HepG2 (cell line): ENCODE measurements at regions not wholly inside any gene's neighbourhood (a gene's known extent, or its start where the extent isn't known, plus 50 kb on each side); places are given as distances from the start of the nearest gene placed in this dataset.

Experiments used
- ATAC-seq: fragments of 200-7000 bp; cut with Tn5 transposase; 3 replicates; pipeline ENCODE4 v1.9.1; 2020; ENCODE audit warnings: mild to moderate bottlenecking, moderate library complexity
- BruUV-seq: library from RNA; stranded (reverse); fragments of 400-500 nt; replicated peaks from 2 replicates; lab custom pipeline; 2021; lab: Mats Ljungman, UMichigan
- CTCF ChIA-PET: fragments of 300-600 bp; formaldehyde crosslinking; extraction: SDS; loops from one replicate; lab custom pipeline; 2021; ENCODE audit warnings: low total read pairs, inconsistent platforms, low intra/inter-chr PET ratio; lab: Yijun Ruan, JAX
- POLR2A ChIA-PET: fragments of 350-600 bp; sonication (Branson Sonifier 250); formaldehyde crosslinking; loops from one replicate; lab custom pipeline; 2020; ENCODE audit warnings: antibody characterized with exemption, inconsistent platforms; lab: Yijun Ruan, JAX
- DNase-seq: peaks from one replicate; pipeline ENCODE4 v3.0.0-alpha.2; 2015; ENCODE audit warnings: low spot score
- FAIRE-seq: peaks from 3 replicates; lab custom pipeline; 2011; peaks lifted over from hg19 to GRCh38; lab: Jason Lieb, UNC
- H2AFZ ChIP-seq: one replicate; pipeline ENCODE4 v1.6.1; 2011; ENCODE audit warnings: low read length, inconsistent platforms
- H3K27ac ChIP-seq: fragments of 300-600 bp; 3 replicates; pipeline ENCODE4 v1.8.0; 2011; ENCODE audit warnings: mixed run types, mild to moderate bottlenecking, mixed read lengths, low read length, inconsistent platforms; ENCODE audit not compliant: insufficient read depth; ENCODE audit errors: extremely low read length
- H3K27me3 ChIP-seq, 2 experiments: fragments of 200-600 bp in 1 of 2; 2 replicates in 1 of 2; 3 replicates in 1 of 2; pipeline versions ENCODE4 v1.6.0 to v1.8.0; 2011; ENCODE audit warnings: low read length in 2 of 2, mild to moderate bottlenecking in 2 of 2, moderate library complexity in 2 of 2, inconsistent platforms in 1 of 2; ENCODE audit not compliant: insufficient read depth in 2 of 2, control insufficient read depth in 1 of 2
- H3K36me3 ChIP-seq, 2 experiments: fragments of 200-600 bp in 1 of 2; replicated peaks in 1 of 2; 2 replicates in 1 of 2; 3 replicates in 1 of 2; pipeline versions ENCODE4 v1.5.1 to v1.8.0; 2011; ENCODE audit warnings: low read length in 2 of 2, inconsistent platforms in 1 of 2; ENCODE audit not compliant: insufficient read depth in 2 of 2, control insufficient read depth in 1 of 2
- H3K4me1 ChIP-seq: 2 replicates; pipeline ENCODE4 v1.5.1; 2012; ENCODE audit warnings: low read length, inconsistent platforms; ENCODE audit not compliant: insufficient read depth
- H3K4me2 ChIP-seq: 2 replicates; pipeline ENCODE4 v1.6.0; 2011; ENCODE audit warnings: low read depth, low read length, inconsistent platforms
- H3K4me3 ChIP-seq, 3 experiments: fragments of 200-600 bp in 1 of 3; sonication (generic), shearing (Covaris generic) in 1 of 3; replicated peaks in 1 of 3; 2 replicates each; pipeline ENCODE4 v1.5.1; 2011 to 2016; ENCODE audit warnings: low read length in 3 of 3, inconsistent platforms in 2 of 3, low read depth in 2 of 3, mild to moderate bottlenecking in 2 of 3, control low read depth in 1 of 3, mixed read lengths in 1 of 3; ENCODE audit not compliant: insufficient read depth in 1 of 3
- H3K79me2 ChIP-seq: one replicate; pipeline ENCODE4 v1.6.1; 2011; ENCODE audit warnings: low read length, inconsistent platforms; ENCODE audit not compliant: insufficient read depth
- H3K9ac ChIP-seq: 2 replicates; pipeline ENCODE4 v1.6.0; 2011; ENCODE audit warnings: mild to moderate bottlenecking, low read depth, low read length, inconsistent platforms; ENCODE audit not compliant: insufficient read depth
- H3K9me3 ChIP-seq: 2 replicates; pipeline ENCODE4 v1.5.1; 2012; ENCODE audit warnings: mild to moderate bottlenecking, low read length
- H4K20me1 ChIP-seq: 2 replicates; pipeline ENCODE4 v1.6.0; 2011; ENCODE audit warnings: inconsistent platforms, mild to moderate bottlenecking, low read length, moderate library complexity; ENCODE audit not compliant: insufficient read depth
- CREB1 ChIP-seq, 2 experiments: fragments of 450-650 bp in 1 of 2; IDR thresholded peaks; 2 replicates each; pipeline ENCODE4 v1.6.1; 2016 to 2017; ENCODE audit warnings: control low read depth in 1 of 2, mild to moderate bottlenecking in 1 of 2, missing compliant biosample characterization in 1 of 2, missing genetic modification characterization in 1 of 2
- GATAD2A ChIP-seq: IDR thresholded peaks from 2 replicates; pipeline ENCODE4 v1.6.1; 2016
- HNRNPH1 ChIP-seq: fragments of 200-400 bp; formaldehyde crosslinking; optimal IDR thresholded peaks from 2 replicates; pipeline ENCODE3; 2017; ENCODE audit warnings: mild to moderate bottlenecking, low read depth, low read length
- RAD21 ChIP-seq: fragments of 450-650 bp; formaldehyde crosslinking; IDR thresholded peaks from 2 replicates; pipeline ENCODE4 v1.5.0; 2020; ENCODE audit warnings: mild to moderate bottlenecking
- SOX6 ChIP-seq, 2 experiments: fragments of 450-650 bp in 1 of 2; sonication (generic) in 1 of 2; formaldehyde crosslinking in 1 of 2; IDR thresholded peaks; 2 replicates each; pipeline versions ENCODE4 v1.4.0 to v1.6.1; 2017 to 2020; ENCODE audit warnings: antibody characterized with exemption in 1 of 2, mild to moderate bottlenecking in 1 of 2, missing genetic modification reagents in 1 of 2
- ZBTB21 ChIP-seq: sonication (generic); formaldehyde crosslinking; IDR thresholded peaks from 2 replicates; pipeline ENCODE4 v1.4.0; 2020; ENCODE audit warnings: missing genetic modification reagents
- ZC3H4 ChIP-seq: sonication (generic); formaldehyde crosslinking; IDR thresholded peaks from 2 replicates; pipeline ENCODE4 v1.4.0; 2020; ENCODE audit warnings: missing genetic modification reagents, borderline replicate concordance
- ZFP90 ChIP-seq: sonication (generic); formaldehyde crosslinking; IDR thresholded peaks from 2 replicates; pipeline ENCODE4 v1.8.0; 2022; ENCODE audit warnings: missing genetic modification reagents, mild to moderate bottlenecking, inconsistent platforms, borderline replicate concordance
- ZNF142 ChIP-seq: sonication (generic); formaldehyde crosslinking; IDR thresholded peaks from 2 replicates; pipeline ENCODE4 v1.4.0; 2020; ENCODE audit warnings: missing genetic modification reagents
- ZNF205 ChIP-seq: IDR thresholded peaks from 2 replicates; pipeline ENCODE4 v1.6.1; 2018; ENCODE audit warnings: missing biosample characterization, missing genetic modification reagents
- ZNF280D ChIP-seq: sonication (generic); formaldehyde crosslinking; IDR thresholded peaks from 2 replicates; pipeline ENCODE4 v1.5.1; 2020; ENCODE audit warnings: mild to moderate bottlenecking, missing genetic modification reagents
- ZNF383 ChIP-seq: sonication (generic); formaldehyde crosslinking; IDR thresholded peaks from 2 replicates; pipeline ENCODE4 v1.4.0; 2020; ENCODE audit warnings: missing genetic modification reagents, mild to moderate bottlenecking, borderline replicate concordance
- ZNF460 ChIP-seq: sonication (generic); formaldehyde crosslinking; IDR thresholded peaks from 2 replicates; pipeline ENCODE4 v1.5.1; 2020; ENCODE audit warnings: missing genetic modification reagents, mild to moderate bottlenecking, borderline replicate concordance
- WGBS: methylation state at CpG from one replicate; pipeline ENCODE4 v1.1.6; 2017; ENCODE audit warnings: low lambda C conversion rate; 5-methylcytosine and 5-hydroxymethylcytosine counted together
- in situ Hi-C: cut with HindIII; loops from 2 replicates; pipeline ENCODE4 v1.10.0; 2017; ENCODE audit warnings: low pct_unique_long_range_greater_than_20kb; ENCODE audit not compliant: extremely low pct_ligation_motif_present
- intact Hi-C: fragments of 100-400 bp; cut with micrococcal nuclease; formaldehyde crosslinking; loops from one replicate; pipeline ENCODE4 v1.10.0; 2022; ENCODE audit not compliant: unreplicated experiment

- ATAC-seq (no peak), FAIRE-seq (no peak), DNase-seq (no peak)
- Histone ChIP-seq H3K9me3 (peaks cover 13% of the 10 kb centered on the region; the same call in 1 of the 2 replicates), H4K20me1 (no peaks in the 10 kb centered on the region), H3K27ac (no peak overlapping the region), H3K4me1 (no peaks in the 10 kb centered on the region), H3K79me2 (no peaks in the 10 kb centered on the region), H3K36me3 (no peaks in the 10 kb centered on the region), H3K4me2 (no peak overlapping the region), H3K9ac (no peak overlapping the region), H3K27me3 (no peaks in the 10 kb centered on the region), H2AFZ (no peak overlapping the region), H3K4me3 (no peak overlapping the region)
- CTCF ChIA-PET, result no interaction called here
- intact Hi-C loops (no loop called here), in situ Hi-C loops (no loop called here)
- TF ChIP-seq HNRNPH1, result no peak
- TF ChIP-seq ZNF460 (CRISPR knock-in tag), result no peak
- TF ChIP-seq ZFP90, result no peak
- no peak for TF ChIP-seq RAD21 (CRISPR knock-in tag)
- TF ChIP-seq ZNF205 (CRISPR knock-in tag), result no peak
- no peak for TF ChIP-seq ZNF142
- TF ChIP-seq ZBTB21, result no peak
- TF ChIP-seq ZNF280D (CRISPR knock-in tag), result no peak
- TF ChIP-seq ZNF383 (CRISPR knock-in tag), result no peak
- TF ChIP-seq SOX6 (IDR thresholded peaks at IDR 0.05), result no peak
- no peak for TF ChIP-seq SOX6 (CRISPR knock-in tag; IDR thresholded peaks at IDR 0.05)
- no peak for TF ChIP-seq ZC3H4 (CRISPR knock-in tag)
- no peak for TF ChIP-seq GATAD2A (CRISPR knock-in tag)
- no peak for TF ChIP-seq CREB1 (IDR thresholded peaks at IDR 0.05)
- TF ChIP-seq CREB1 (CRISPR knock-in tag; IDR thresholded peaks at IDR 0.05), result no peak
- POLR2A ChIA-PET, result no interaction called here
- no TSS peak for BruUV-seq
- WGBS, result 0% methylated on average over 1 of the region's 1 CpG
Observed at GRCh38 chrX:141439651-141440050, 144.9 kb downstream of the SPANXA1 start.
